ENCODE measurements at regions not wholly inside any gene's neighbourhood (a gene's known extent, or its start where the extent isn't known, plus 50 kb on each side); places are given as distances from the start of the nearest gene placed in this dataset.
"Not testable (repeated sequence)": the region's sequence is repeated elsewhere in the genome, so short reads cannot be mapped to it uniquely, and the experiment has no call there.

- H3K27ac Mint-ChIP-seq (ENCODE audit: unreplicated experiment) = no peak overlapping the region
- TF ChIP-seq CTCF (IDR thresholded peaks at IDR 0.05; ENCODE audit: unreplicated experiment) = no peak
- no peaks in the 10 kb centered on the region for H3K9me3 Mint-ChIP-seq (ENCODE audit: unreplicated experiment)
- no peaks in the 10 kb centered on the region for H3K27me3 Mint-ChIP-seq (ENCODE audit: unreplicated experiment)
- no peaks in the 10 kb centered on the region for H3K36me3 Mint-ChIP-seq (ENCODE audit: low read depth, unreplicated experiment)
- no peak overlapping the region for H3K4me3 Mint-ChIP-seq (ENCODE audit: unreplicated experiment)
- peaks cover 8% of the 10 kb centered on the region for H3K4me1 Mint-ChIP-seq (ENCODE audit: unreplicated experiment)
- DNase-seq (ENCODE audit: low spot score) = no peak
Measured at GRCh38 chr3:70703305-70704102, 391.1 kb upstream of the MDFIC2 start.

- H3K36me3 Mint-ChIP-seq (ENCODE audit: low read depth, unreplicated experiment) = no peaks in the 10 kb centered on the region
- H3K27ac Mint-ChIP-seq (ENCODE audit: unreplicated experiment) = no peak overlapping the region
- no peak for TF ChIP-seq CTCF (IDR thresholded peaks at IDR 0.05; ENCODE audit: unreplicated experiment)
- H3K4me1 Mint-ChIP-seq (ENCODE audit: unreplicated experiment) = peaks cover 8% of the 10 kb centered on the region
- no peaks in the 10 kb centered on the region for H3K27me3 Mint-ChIP-seq (ENCODE audit: unreplicated experiment)
- no peaks in the 10 kb centered on the region for H3K9me3 Mint-ChIP-seq (ENCODE audit: unreplicated experiment)
- no peak for DNase-seq (ENCODE audit: low spot score)
- no peak overlapping the region for H3K4me3 Mint-ChIP-seq (ENCODE audit: unreplicated experiment)
Measured at GRCh38 chr3:70702132-70702531, 389.7 kb upstream of the MDFIC2 start.

- Mint-ChIP-seq H3K36me3 (ENCODE audit: low read depth, unreplicated experiment) (no peaks in the 10 kb centered on the region), H3K27ac (ENCODE audit: unreplicated experiment) (no peak overlapping the region), H3K4me3 (ENCODE audit: unreplicated experiment) (no peak overlapping the region), H3K27me3 (ENCODE audit: unreplicated experiment) (no peaks in the 10 kb centered on the region), H3K9me3 (ENCODE audit: unreplicated experiment) (no peaks in the 10 kb centered on the region), H3K4me1 (ENCODE audit: unreplicated experiment) (no peaks in the 10 kb centered on the region)
- no peak for TF ChIP-seq CTCF (IDR thresholded peaks at IDR 0.05; ENCODE audit: unreplicated experiment)
- no peak for DNase-seq (ENCODE audit: low spot score)
Measured at GRCh38 chr3:70684701-70685100, 372.3 kb upstream of the MDFIC2 start.

- not testable (repeated sequence) for H3K9me3 Mint-ChIP-seq (ENCODE audit: unreplicated experiment); H3K36me3 Mint-ChIP-seq (ENCODE audit: low read depth, unreplicated experiment); H3K4me3 Mint-ChIP-seq (ENCODE audit: unreplicated experiment); H3K27me3 Mint-ChIP-seq (ENCODE audit: unreplicated experiment); DNase-seq (ENCODE audit: low spot score); H3K4me1 Mint-ChIP-seq (ENCODE audit: unreplicated experiment); H3K27ac Mint-ChIP-seq (ENCODE audit: unreplicated experiment)
Measured at GRCh38 chr3:70675810-70676209, 363.4 kb upstream of the MDFIC2 start.

GRCh38 chr3:70658513-70659310, 346.3 kb upstream of the MDFIC2 start:
- TF ChIP-seq CTCF (IDR thresholded peaks at IDR 0.05; ENCODE audit: unreplicated experiment) = no peak
- Mint-ChIP-seq H3K9me3 (ENCODE audit: unreplicated experiment) (no peaks in the 10 kb centered on the region), H3K4me1 (ENCODE audit: unreplicated experiment) (no peaks in the 10 kb centered on the region), H3K36me3 (ENCODE audit: low read depth, unreplicated experiment) (no peaks in the 10 kb centered on the region), H3K27me3 (ENCODE audit: unreplicated experiment) (peaks cover 2% of the 10 kb centered on the region), H3K27ac (ENCODE audit: unreplicated experiment) (no peak overlapping the region), H3K4me3 (ENCODE audit: unreplicated experiment) (no peak overlapping the region)
- DNase-seq (ENCODE audit: low spot score) = no peak

Measured in endothelial cell (in vitro differentiated cells).